PC-9 (cell line): ENCODE measurements at regions not wholly inside any gene's neighbourhood (a gene's known extent, or its start where the extent isn't known, plus 50 kb on each side); places are given as distances from the start of the nearest gene placed in this dataset.

Experiments used
- BruUV-seq: library from RNA; stranded (reverse); fragments of 400-500 nt; replicated peaks from 2 replicates; lab custom pipeline; 2021; lab: Mats Ljungman, UMichigan
- CTCF ChIA-PET: fragments of 300-600 bp; sonication (Branson Sonifier 250); formaldehyde crosslinking; loops from one replicate; lab custom pipeline; 2022; ENCODE audit warnings: antibody characterized with exemption; lab: Charles Lee
- POLR2A ChIA-PET: fragments of 300-600 bp; sonication (Branson Sonifier 250); formaldehyde crosslinking; loops from one replicate; lab custom pipeline; 2022; ENCODE audit warnings: antibody characterized with exemption; ENCODE audit not compliant: unreplicated experiment; lab: Charles Lee
- DNase-seq, 2 experiments: peaks; one replicate each; pipeline versions ENCODE4 v3.0.0 to v3.0.0-alpha.2; 2015 to 2022; ENCODE audit warnings: mixed read lengths in 1 of 2
- H2AFZ ChIP-seq: fragments of 200-600 bp; sonication (generic); 2 replicates; pipeline ENCODE4 v1.8.1; 2017; ENCODE audit warnings: antibody characterized with exemption
- H3F3A ChIP-seq: fragments of 200-600 bp; sonication (generic); 2 replicates; pipeline ENCODE4 v1.8.1; 2017; ENCODE audit warnings: antibody characterized with exemption, mild to moderate bottlenecking, low read depth; ENCODE audit not compliant: insufficient read depth
- H3K27ac ChIP-seq: fragments of 200-600 bp; sonication (generic); 2 replicates; pipeline ENCODE4 v1.6.1; 2016; ENCODE audit warnings: mixed run types
- H3K27me3 ChIP-seq: fragments of 200-600 bp; sonication (generic); 2 replicates; pipeline ENCODE4 v1.6.1; 2016; ENCODE audit warnings: low read depth, mixed run types; ENCODE audit not compliant: insufficient read depth
- H3K36me3 ChIP-seq: fragments of 200-600 bp; sonication (generic); 2 replicates; pipeline ENCODE4 v1.6.1; 2016; ENCODE audit warnings: low read depth, mixed run types
- H3K4me1 ChIP-seq: fragments of 200-600 bp; sonication (generic); replicated peaks from 2 replicates; pipeline ENCODE4 v1.6.1; 2016; ENCODE audit warnings: mixed run types; ENCODE audit not compliant: insufficient read depth
- H3K4me2 ChIP-seq: fragments of 200-600 bp; sonication (generic); 2 replicates; pipeline ENCODE4 v1.6.1; 2017; ENCODE audit warnings: mixed run types
- H3K4me3 ChIP-seq: fragments of 200-600 bp; sonication (generic); 2 replicates; pipeline ENCODE4 v1.6.1; 2016; ENCODE audit warnings: mixed run types
- H3K79me2 ChIP-seq: fragments of 200-600 bp; sonication (generic); 2 replicates; pipeline ENCODE4 v1.6.1; 2017; ENCODE audit warnings: low read depth, mixed run types
- H3K9me2 ChIP-seq: fragments of 200-600 bp; sonication (generic); 2 replicates; pipeline ENCODE4 v1.8.1; 2017; ENCODE audit warnings: mild to moderate bottlenecking; ENCODE audit not compliant: insufficient read depth
- H3K9me3 ChIP-seq: fragments of 200-600 bp; sonication (generic); 2 replicates; pipeline ENCODE4 v1.8.1; 2016; ENCODE audit warnings: low read depth; ENCODE audit not compliant: insufficient read depth
- H4K20me1 ChIP-seq: fragments of 200-600 bp; sonication (generic); 2 replicates; pipeline ENCODE4 v1.8.1; 2017; ENCODE audit not compliant: insufficient read depth
- CTCF ChIP-seq: fragments of 200-600 bp; sonication (generic); conservative IDR thresholded peaks from 2 replicates; pipeline ENCODE4 v1.6.1; 2017; ENCODE audit warnings: mixed run types, antibody characterized with exemption, mild to moderate bottlenecking, moderate library complexity
- EZH2 ChIP-seq: fragments of 200-600 bp; sonication (generic); IDR thresholded peaks from 2 replicates; pipeline ENCODE4 v1.8.0; 2017; ENCODE audit warnings: antibody characterized with exemption, low read depth
- intact Hi-C: fragments of 100-400 bp; cut with micrococcal nuclease; formaldehyde crosslinking; loops from one replicate; pipeline ENCODE4 v1.10.0; 2022; ENCODE audit not compliant: unreplicated experiment

GRCh38 chr3:30531017-30531570, 75.3 kb upstream of the TGFBR2 start:
- Histone ChIP-seq H3K9me2 (no peaks in the 10 kb centered on the region), H3K4me1 (no peaks in the 10 kb centered on the region), H3K27ac (no peak overlapping the region), H3K9me3 (no peaks in the 10 kb centered on the region), H3K36me3 (no peaks in the 10 kb centered on the region), H3K79me2 (no peaks in the 10 kb centered on the region), H4K20me1 (no peaks in the 10 kb centered on the region), H2AFZ (no peak overlapping the region), H3K27me3 (no peaks in the 10 kb centered on the region), H3K4me3 (no peak overlapping the region), H3K4me2 (no peak overlapping the region), H3F3A (no peaks in the 10 kb centered on the region)
- intact Hi-C loops = loop anchor here (10.0 kb wide), 1 partner anchor 186 kb away; no protein-coding TSS in a partner anchor
- ChIA-PET POLR2A (no interaction called here), CTCF (no interaction called here)
- BruUV-seq = no TSS peak
- DNase-seq = no peak
- TF ChIP-seq CTCF (no peak), EZH2 (no peak)

- no peaks in the 10 kb centered on the region for H4K20me1 ChIP-seq
- BruUV-seq = no TSS peak
- TF ChIP-seq CTCF = no peak
- H3K27me3 ChIP-seq = no peaks in the 10 kb centered on the region
- H2AFZ ChIP-seq = no peak overlapping the region
- no peak overlapping the region for H3K4me3 ChIP-seq
- H3K9me3 ChIP-seq = no peaks in the 10 kb centered on the region
- H3F3A ChIP-seq = peaks cover 16% of the 10 kb centered on the region
- H3K79me2 ChIP-seq = no peaks in the 10 kb centered on the region
- ChIA-PET CTCF (no interaction called here), POLR2A (no interaction called here)
- no peak overlapping the region for H3K27ac ChIP-seq
- no peaks in the 10 kb centered on the region for H3K9me2 ChIP-seq
- no peak overlapping the region for H3K4me2 ChIP-seq
- no peak for DNase-seq
- H3K36me3 ChIP-seq = no peaks in the 10 kb centered on the region
- H3K4me1 ChIP-seq = peaks cover 22% of the 10 kb centered on the region
- intact Hi-C loops = loop anchor here (5.0 to 10.0 kb wide), 2 partner anchors 58 to 191 kb away; no protein-coding TSS in a partner anchor
Observed at GRCh38 chr3:30535525-30535924, 70.9 kb upstream of the TGFBR2 start.

- H3K27ac ChIP-seq = peak overlapping the region; percentile 97
- ChIA-PET CTCF (interaction anchor here (0.6 kb wide), 1 partner anchor 59 kb away, joined by 3 read pairs; no protein-coding TSS in a partner anchor), POLR2A (interaction anchor here (0.6 to 0.7 kb wide), 2 partner anchors 59 to 91 kb away, joined by 5 read pairs; no protein-coding TSS in a partner anchor)
- BruUV-seq = no TSS peak
- H3K79me2 ChIP-seq = no peaks in the 10 kb centered on the region
- intact Hi-C loops = loop anchor here (1.0 to 10.0 kb wide), 8 partner anchors 59 to 256 kb away; partner anchors contain the start of gene TGFBR2
- H3K9me3 ChIP-seq = no peaks in the 10 kb centered on the region
- no peaks in the 10 kb centered on the region for H3K36me3 ChIP-seq
- H3K27me3 ChIP-seq = no peaks in the 10 kb centered on the region
- H4K20me1 ChIP-seq = no peaks in the 10 kb centered on the region
- no peak for TF ChIP-seq EZH2
- TF ChIP-seq CTCF = no peak
- H2AFZ ChIP-seq = peak overlapping the region; percentile 58; the same call in 1 of the 2 replicates
- peaks cover 22% of the 10 kb centered on the region for H3K4me1 ChIP-seq
- no peaks in the 10 kb centered on the region for H3K9me2 ChIP-seq
- peak; percentile 20 to 93 for DNase-seq
- peaks cover 16% of the 10 kb centered on the region for H3F3A ChIP-seq
- H3K4me3 ChIP-seq = peak overlapping the region; percentile 46; the same call in 1 of the 2 replicates
- H3K4me2 ChIP-seq = peak overlapping the region; percentile 79
Observed at GRCh38 chr3:30538791-30539190, 67.6 kb upstream of the TGFBR2 start.
